Panc1 (cell line): ENCODE measurements at regions not wholly inside any gene's neighbourhood (a gene's known extent, or its start where the extent isn't known, plus 50 kb on each side); places are given as distances from the start of the nearest gene placed in this dataset.

Source experiments
- ATAC-seq: fragments of 200-7000 bp; cut with Tn5 transposase; 2 replicates; pipeline ENCODE4 v1.9.1; 2020; ENCODE audit warnings: mild to moderate bottlenecking, moderate library complexity
- BruUV-seq: library from RNA; stranded (reverse); fragments of 400-500 nt; replicated peaks from 2 replicates; lab custom pipeline; 2021; lab: Mats Ljungman, UMichigan
- CTCF ChIA-PET: fragments of 300-600 bp; sonication (Branson Sonifier 250); formaldehyde crosslinking; loops from one replicate; lab custom pipeline; 2022; ENCODE audit warnings: antibody characterized with exemption; lab: Charles Lee
- POLR2A ChIA-PET: fragments of 300-600 bp; sonication (Branson Sonifier 250); formaldehyde crosslinking; loops from one replicate; lab custom pipeline; 2022; ENCODE audit warnings: antibody characterized with exemption; lab: Charles Lee
- DNase-seq: peaks from one replicate; pipeline ENCODE4 v3.0.0-alpha.2; 2010; ENCODE audit warnings: low read depth, low spot score
- H3K27ac ChIP-seq: 2 replicates; pipeline ENCODE4 v1.5.1; 2011; ENCODE audit warnings: mild to moderate bottlenecking, low read length, inconsistent platforms
- H3K27me3 ChIP-seq: fragments of 200-500 bp; sonication (Bioruptor generic); 2 replicates; pipeline ENCODE4 v1.6.0; 2014; ENCODE audit warnings: low read length, inconsistent platforms; ENCODE audit not compliant: control insufficient read depth, insufficient read depth
- H3K36me3 ChIP-seq: fragments of 200-500 bp; sonication (Bioruptor generic); 2 replicates; pipeline ENCODE4 v1.5.1; 2014; ENCODE audit warnings: inconsistent platforms, mild to moderate bottlenecking, low read length, moderate library complexity; ENCODE audit not compliant: control insufficient read depth, insufficient read depth
- H3K4me1 ChIP-seq: 2 replicates; pipeline ENCODE4 v1.5.1; 2011; ENCODE audit warnings: inconsistent platforms, mild to moderate bottlenecking, low read length, moderate library complexity; ENCODE audit not compliant: control insufficient read depth, insufficient read depth
- H3K4me3 ChIP-seq, 2 experiments: 2 replicates each; pipeline ENCODE4 v1.5.1; 2011 to 2012; ENCODE audit warnings: low read depth in 2 of 2, low read length in 2 of 2, mild to moderate bottlenecking in 2 of 2, inconsistent platforms in 1 of 2, moderate library complexity in 1 of 2
- H3K9me3 ChIP-seq: fragments of 200-500 bp; sonication (Bioruptor generic); 2 replicates; pipeline ENCODE4 v1.5.1; 2014; ENCODE audit warnings: low read depth, mild to moderate bottlenecking, inconsistent platforms, low read length, moderate library complexity; ENCODE audit not compliant: control insufficient read depth, insufficient read depth
- POLR2AphosphoS5 ChIP-seq: IDR thresholded peaks from 2 replicates; pipeline ENCODE4 v1.6.1; 2012; ENCODE audit warnings: mild to moderate bottlenecking, low read depth, low read length, moderate library complexity
- SIN3A ChIP-seq: IDR thresholded peaks from 2 replicates; pipeline ENCODE4 v1.6.1; 2012; ENCODE audit warnings: low read depth, mild to moderate bottlenecking, low read length, moderate library complexity, borderline replicate concordance; ENCODE audit not compliant: insufficient read depth
- TCF7L2 ChIP-seq: IDR thresholded peaks from 2 replicates; pipeline ENCODE4 v1.6.1; 2011; ENCODE audit warnings: mild to moderate bottlenecking, low read depth, low read length, inconsistent platforms
- in situ Hi-C: cut with HindIII; loops from 2 replicates; pipeline ENCODE4 v1.10.0; 2016; ENCODE audit warnings: low sequenced_read_pairs, low pct_unique_long_range_greater_than_20kb
- intact Hi-C: fragments of 100-400 bp; cut with micrococcal nuclease; formaldehyde crosslinking; loops from one replicate; pipeline ENCODE4 v1.10.0; 2022; ENCODE audit not compliant: unreplicated experiment
- TF ChIP-seq, protein P1 (sequence below): fragments of 450-650 bp; IDR thresholded peaks from 2 replicates; pipeline ENCODE4 v1.5.1; 2017; ENCODE audit warnings: mild to moderate bottlenecking
- TF ChIP-seq, protein P2 (sequence below), 2 experiments: IDR thresholded peaks; 2 replicates each; pipeline ENCODE4 v1.6.1; 2011 to 2012; ENCODE audit warnings: low read depth in 2 of 2, control low read depth in 1 of 2, low read length in 1 of 2, mild to moderate bottlenecking in 1 of 2, moderate library complexity in 1 of 2; ENCODE audit not compliant: insufficient read depth in 1 of 2

DNA sequence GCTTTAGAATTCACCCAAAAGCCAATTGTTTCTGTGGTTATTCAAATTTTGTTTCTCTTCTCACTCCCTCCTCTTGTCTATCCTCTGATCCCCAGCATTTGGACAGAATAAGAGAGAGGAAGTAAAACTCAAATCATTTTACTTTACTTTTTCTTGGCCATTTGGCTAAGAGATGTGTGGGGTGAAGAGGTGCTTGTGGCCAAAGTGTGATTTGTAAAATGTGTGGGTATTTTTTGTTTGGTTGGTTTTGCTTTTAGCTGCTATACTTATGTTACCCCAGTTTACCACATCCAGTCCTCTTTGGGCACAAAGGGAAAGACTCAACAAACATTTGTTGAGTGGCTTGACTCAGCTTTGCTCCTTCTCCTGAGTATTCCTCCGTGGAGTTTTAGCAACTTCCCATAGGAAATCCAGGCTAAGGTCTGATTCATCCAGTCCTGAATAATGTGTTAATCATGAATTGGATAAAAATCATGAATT, 109.1 kb upstream of the CYP1B1 start:
- H3K4me1 ChIP-seq, result no peaks in the 10 kb centered on the region
- no peak for DNase-seq
- no peaks in the 10 kb centered on the region for H3K27me3 ChIP-seq
- no peak overlapping the region for H3K4me3 ChIP-seq
- in situ Hi-C loops, result no loop called here
- ChIA-PET POLR2A (no interaction called here), CTCF (no interaction called here)
- no peak for ATAC-seq
- no peak for TF ChIP-seq TCF7L2
- TF ChIP-seq, protein P1, sequence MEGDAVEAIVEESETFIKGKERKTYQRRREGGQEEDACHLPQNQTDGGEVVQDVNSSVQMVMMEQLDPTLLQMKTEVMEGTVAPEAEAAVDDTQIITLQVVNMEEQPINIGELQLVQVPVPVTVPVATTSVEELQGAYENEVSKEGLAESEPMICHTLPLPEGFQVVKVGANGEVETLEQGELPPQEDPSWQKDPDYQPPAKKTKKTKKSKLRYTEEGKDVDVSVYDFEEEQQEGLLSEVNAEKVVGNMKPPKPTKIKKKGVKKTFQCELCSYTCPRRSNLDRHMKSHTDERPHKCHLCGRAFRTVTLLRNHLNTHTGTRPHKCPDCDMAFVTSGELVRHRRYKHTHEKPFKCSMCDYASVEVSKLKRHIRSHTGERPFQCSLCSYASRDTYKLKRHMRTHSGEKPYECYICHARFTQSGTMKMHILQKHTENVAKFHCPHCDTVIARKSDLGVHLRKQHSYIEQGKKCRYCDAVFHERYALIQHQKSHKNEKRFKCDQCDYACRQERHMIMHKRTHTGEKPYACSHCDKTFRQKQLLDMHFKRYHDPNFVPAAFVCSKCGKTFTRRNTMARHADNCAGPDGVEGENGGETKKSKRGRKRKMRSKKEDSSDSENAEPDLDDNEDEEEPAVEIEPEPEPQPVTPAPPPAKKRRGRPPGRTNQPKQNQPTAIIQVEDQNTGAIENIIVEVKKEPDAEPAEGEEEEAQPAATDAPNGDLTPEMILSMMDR, result no peak
- no peak for TF ChIP-seq POLR2AphosphoS5
- TF ChIP-seq, protein P2, sequence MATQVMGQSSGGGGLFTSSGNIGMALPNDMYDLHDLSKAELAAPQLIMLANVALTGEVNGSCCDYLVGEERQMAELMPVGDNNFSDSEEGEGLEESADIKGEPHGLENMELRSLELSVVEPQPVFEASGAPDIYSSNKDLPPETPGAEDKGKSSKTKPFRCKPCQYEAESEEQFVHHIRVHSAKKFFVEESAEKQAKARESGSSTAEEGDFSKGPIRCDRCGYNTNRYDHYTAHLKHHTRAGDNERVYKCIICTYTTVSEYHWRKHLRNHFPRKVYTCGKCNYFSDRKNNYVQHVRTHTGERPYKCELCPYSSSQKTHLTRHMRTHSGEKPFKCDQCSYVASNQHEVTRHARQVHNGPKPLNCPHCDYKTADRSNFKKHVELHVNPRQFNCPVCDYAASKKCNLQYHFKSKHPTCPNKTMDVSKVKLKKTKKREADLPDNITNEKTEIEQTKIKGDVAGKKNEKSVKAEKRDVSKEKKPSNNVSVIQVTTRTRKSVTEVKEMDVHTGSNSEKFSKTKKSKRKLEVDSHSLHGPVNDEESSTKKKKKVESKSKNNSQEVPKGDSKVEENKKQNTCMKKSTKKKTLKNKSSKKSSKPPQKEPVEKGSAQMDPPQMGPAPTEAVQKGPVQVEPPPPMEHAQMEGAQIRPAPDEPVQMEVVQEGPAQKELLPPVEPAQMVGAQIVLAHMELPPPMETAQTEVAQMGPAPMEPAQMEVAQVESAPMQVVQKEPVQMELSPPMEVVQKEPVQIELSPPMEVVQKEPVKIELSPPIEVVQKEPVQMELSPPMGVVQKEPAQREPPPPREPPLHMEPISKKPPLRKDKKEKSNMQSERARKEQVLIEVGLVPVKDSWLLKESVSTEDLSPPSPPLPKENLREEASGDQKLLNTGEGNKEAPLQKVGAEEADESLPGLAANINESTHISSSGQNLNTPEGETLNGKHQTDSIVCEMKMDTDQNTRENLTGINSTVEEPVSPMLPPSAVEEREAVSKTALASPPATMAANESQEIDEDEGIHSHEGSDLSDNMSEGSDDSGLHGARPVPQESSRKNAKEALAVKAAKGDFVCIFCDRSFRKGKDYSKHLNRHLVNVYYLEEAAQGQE (IDR thresholded peaks at IDR 0.05; ENCODE audit: insufficient read depth in 1 of 2, low read depth in 2 of 2, low read length in 1 of 2), result no peak
- no peak for TF ChIP-seq SIN3A
- H3K36me3 ChIP-seq, result no peaks in the 10 kb centered on the region
- no peak overlapping the region for H3K27ac ChIP-seq
- no TSS peak for BruUV-seq
- intact Hi-C loops, result no loop called here
- no peaks in the 10 kb centered on the region for H3K9me3 ChIP-seq

GRCh38 chr2:38182492-38183003, 106.6 kb upstream of the CYP1B1 start:
- DNase-seq, result no peak
- no peak overlapping the region for H3K27ac ChIP-seq
- ChIA-PET POLR2A (no interaction called here), CTCF (no interaction called here)
- TF ChIP-seq TCF7L2, result no peak
- TF ChIP-seq SIN3A, result no peak
- TF ChIP-seq, protein P1, result no peak
- TF ChIP-seq POLR2AphosphoS5, result no peak
- TF ChIP-seq, protein P2 (IDR thresholded peaks at IDR 0.05; ENCODE audit: insufficient read depth in 1 of 2, low read depth in 2 of 2, low read length in 1 of 2), result no peak
- H3K4me1 ChIP-seq, result no peaks in the 10 kb centered on the region
- in situ Hi-C loops, result no loop called here
- H3K36me3 ChIP-seq, result no peaks in the 10 kb centered on the region
- BruUV-seq, result no TSS peak
- ATAC-seq, result no peak
- H3K4me3 ChIP-seq, result no peak overlapping the region
- intact Hi-C loops, result no loop called here
- H3K9me3 ChIP-seq, result no peaks in the 10 kb centered on the region
- H3K27me3 ChIP-seq, result no peaks in the 10 kb centered on the region
